IMR-90 (cell line): ENCODE measurements at regions not wholly inside any gene's neighbourhood (a gene's known extent, or its start where the extent isn't known, plus 50 kb on each side); places are given as distances from the start of the nearest gene placed in this dataset.

Experiments
- ATAC-seq: fragments of 200-7000 bp; cut with Tn5 transposase; 2 replicates; pipeline ENCODE4 v1.9.1; 2020; ENCODE audit warnings: low read depth, mild to moderate bottlenecking, moderate library complexity
- BruUV-seq: library from RNA; stranded (reverse); fragments of 400-500 nt; replicated peaks from 2 replicates; lab custom pipeline; 2021; lab: Mats Ljungman, UMichigan
- CTCF ChIA-PET: fragments of 300-600 bp; formaldehyde crosslinking; extraction: SDS; loops from one replicate; lab custom pipeline; 2021; ENCODE audit warnings: antibody characterized with exemption; lab: Yijun Ruan, JAX
- POLR2A ChIA-PET: fragments of 300-600 bp; sonication (Branson Sonifier 250); formaldehyde crosslinking; loops from one replicate; lab custom pipeline; 2022; ENCODE audit warnings: antibody characterized with exemption; ENCODE audit not compliant: unreplicated experiment; lab: Charles Lee
- DNase-seq: peaks from one replicate; pipeline ENCODE4 v3.0.0; 2013
- H2AFZ ChIP-seq: replicated peaks from 2 replicates; pipeline ENCODE3; 2013; ENCODE audit warnings: low read length, mild to moderate bottlenecking; ENCODE audit not compliant: poor library complexity
- H2AK5ac ChIP-seq: 2 replicates; pipeline ENCODE4 v1.6.1; 2013; ENCODE audit warnings: low read depth, low read length, inconsistent platforms
- H2AK9ac ChIP-seq: replicated peaks from 2 replicates; pipeline ENCODE3; 2013; ENCODE audit warnings: mild to moderate bottlenecking, low read depth, low read length, moderate library complexity; ENCODE audit not compliant: poor library complexity
- H2BK120ac ChIP-seq: 2 replicates; pipeline ENCODE4 v1.6.1; 2013; ENCODE audit warnings: low read depth, low read length, inconsistent platforms
- H2BK15ac ChIP-seq: 3 replicates; pipeline ENCODE4 v1.6.1; 2013; ENCODE audit warnings: low read depth, low read length, inconsistent platforms
- H2BK20ac ChIP-seq: 2 replicates; pipeline ENCODE4 v1.6.1; 2013; ENCODE audit warnings: low read depth, mild to moderate bottlenecking, inconsistent platforms, low read length, moderate library complexity
- H2BK5ac ChIP-seq: 2 replicates; pipeline ENCODE4 v1.6.1; 2013; ENCODE audit warnings: mild to moderate bottlenecking, low read depth, low read length, inconsistent platforms; ENCODE audit not compliant: poor library complexity, severe bottlenecking
- H3K14ac ChIP-seq: replicated peaks from 2 replicates; pipeline ENCODE4 v1.6.1; 2013; ENCODE audit warnings: low read depth, low read length, inconsistent platforms
- H3K18ac ChIP-seq: 2 replicates; pipeline ENCODE4 v1.6.1; 2013; ENCODE audit warnings: low read depth, low read length, control low read depth
- H3K23ac ChIP-seq: 2 replicates; pipeline ENCODE4 v1.6.1; 2013; ENCODE audit warnings: low read depth, low read length, inconsistent platforms
- H3K27ac ChIP-seq: 2 replicates; pipeline ENCODE4 v1.5.1; 2013; ENCODE audit warnings: mild to moderate bottlenecking, control low read depth, low read length; ENCODE audit not compliant: insufficient read depth
- H3K27me3 ChIP-seq: 2 replicates; pipeline ENCODE4 v1.6.1; 2013; ENCODE audit warnings: low read length; ENCODE audit not compliant: control insufficient read depth, insufficient read depth
- H3K36me3 ChIP-seq: 2 replicates; pipeline ENCODE4 v1.6.1; 2013; ENCODE audit warnings: low read length, mixed read lengths; ENCODE audit not compliant: control insufficient read depth, insufficient read depth
- H3K4ac ChIP-seq: 2 replicates; pipeline ENCODE4 v1.6.1; 2013; ENCODE audit warnings: low read depth, low read length, inconsistent platforms
- H3K4me1 ChIP-seq: 2 replicates; pipeline ENCODE4 v1.6.1; 2013; ENCODE audit warnings: low read length, mixed read lengths; ENCODE audit not compliant: control insufficient read depth, insufficient read depth
- H3K4me2 ChIP-seq: 2 replicates; pipeline ENCODE4 v1.6.1; 2013; ENCODE audit warnings: low read depth, mild to moderate bottlenecking, control low read depth, low read length, moderate library complexity
- H3K4me3 ChIP-seq: 2 replicates; pipeline ENCODE4 v1.5.1; 2013; ENCODE audit warnings: low read depth, mild to moderate bottlenecking, control low read depth, low read length, moderate library complexity; ENCODE audit not compliant: insufficient read depth
- H3K56ac ChIP-seq: 2 replicates; pipeline ENCODE4 v1.6.1; 2013; ENCODE audit warnings: low read length, inconsistent platforms; ENCODE audit not compliant: insufficient read depth; ENCODE audit errors: extremely low read depth
- H3K79me1 ChIP-seq, 2 experiments: 2 replicates each; pipeline ENCODE4 v1.6.1; 2013; ENCODE audit warnings: low read length in 2 of 2, inconsistent platforms in 1 of 2, low read depth in 1 of 2
- H3K9ac ChIP-seq: 2 replicates; pipeline ENCODE4 v1.6.1; 2013; ENCODE audit warnings: low read depth, low read length, control low read depth
- H3K9me1 ChIP-seq: 2 replicates; pipeline ENCODE4 v1.6.1; 2013; ENCODE audit warnings: low read length, inconsistent platforms; ENCODE audit not compliant: insufficient read depth
- H3K9me3 ChIP-seq: 2 replicates; pipeline ENCODE4 v1.6.1; 2013; ENCODE audit warnings: low read length; ENCODE audit not compliant: control insufficient read depth, insufficient read depth
- H4K20me1 ChIP-seq: 2 replicates; pipeline ENCODE4 v1.6.1; 2013; ENCODE audit warnings: low read length, inconsistent platforms; ENCODE audit not compliant: insufficient read depth
- H4K5ac ChIP-seq: 2 replicates; pipeline ENCODE4 v1.6.1; 2013; ENCODE audit warnings: mild to moderate bottlenecking, low read depth, low read length, control low read depth
- H4K8ac ChIP-seq, 2 experiments: 2 replicates each; pipeline ENCODE4 v1.6.1; 2013; ENCODE audit warnings: low read depth in 2 of 2, low read length in 2 of 2, control low read depth in 1 of 2, inconsistent platforms in 1 of 2
- H4K91ac ChIP-seq: 2 replicates; pipeline ENCODE4 v1.6.1; 2013; ENCODE audit warnings: low read depth, low read length, inconsistent platforms; ENCODE audit not compliant: insufficient read depth
- BHLHE40 ChIP-seq: fragments of 150-350 bp; IDR thresholded peaks from 2 replicates; pipeline ENCODE4 v1.6.1; 2016; ENCODE audit warnings: mild to moderate bottlenecking, low read depth, low read length
- FOS ChIP-seq: fragments of 150-350 bp; IDR thresholded peaks from 2 replicates; pipeline ENCODE4 v1.6.1; 2016; ENCODE audit warnings: low read depth, low read length
- MAFK ChIP-seq: IDR thresholded peaks from 2 replicates; pipeline ENCODE4 v1.6.1; 2012; ENCODE audit warnings: low read depth, low read length, improper control_type of control experiment
- MAZ ChIP-seq: IDR thresholded peaks from 2 replicates; pipeline ENCODE4 v1.6.1; 2012; ENCODE audit warnings: low read depth, mild to moderate bottlenecking, low read length, improper control_type of control experiment, moderate library complexity, borderline replicate concordance
- POLR2A ChIP-seq: IDR thresholded peaks from 2 replicates; pipeline ENCODE4 v1.6.1; 2012; ENCODE audit warnings: mild to moderate bottlenecking, low read depth, low read length
- RCOR1 ChIP-seq: IDR thresholded peaks from 2 replicates; pipeline ENCODE4 v1.6.1; 2012; ENCODE audit warnings: mild to moderate bottlenecking, low read length, improper control_type of control experiment; ENCODE audit not compliant: insufficient replicate concordance
- RFX5 ChIP-seq: IDR thresholded peaks from 2 replicates; pipeline ENCODE4 v1.8.0; 2012; ENCODE audit warnings: low read depth, mild to moderate bottlenecking, low read length, moderate library complexity
- WGBS, 2 experiments: methylation state at CpG; one replicate each; pipeline versions ENCODE4 v1.1.5 to v1.1.7; 2013; ENCODE audit warnings: missing lambda C conversion rate in 2 of 2; ENCODE audit not compliant: insufficient read length in 1 of 2; ENCODE audit errors: extremely low coverage in 2 of 2; 5-methylcytosine and 5-hydroxymethylcytosine counted together
- dilution Hi-C: fragments of 300-500 bp; cut with HindIII; formaldehyde crosslinking; loops from one replicate; pipeline ENCODE4 v1.14.3; 2018; ENCODE audit warnings: low sequenced_read_pairs; ENCODE audit not compliant: unreplicated experiment
- in situ Hi-C: fragments of 300-500 bp; cut with MboI; formaldehyde crosslinking; loops from 3 replicates; pipeline ENCODE4 v1.14.3; 2019; ENCODE audit warnings: low sequenced_read_pairs, inconsistent platforms, mixed read lengths
- intact Hi-C: fragments of 100-400 bp; cut with micrococcal nuclease; formaldehyde crosslinking; loops from 2 replicates; pipeline ENCODE4 v1.10.0; 2022
- TF ChIP-seq, protein P1 (sequence below): fragments of 150-350 bp; IDR thresholded peaks from 2 replicates; pipeline ENCODE4 v1.6.1; 2016; ENCODE audit warnings: low read depth, mild to moderate bottlenecking, low read length, moderate library complexity, borderline replicate concordance
- TF ChIP-seq, protein P2 (sequence below): fragments of 150-350 bp; IDR thresholded peaks from 2 replicates; pipeline ENCODE4 v1.6.1; 2017; ENCODE audit warnings: mild to moderate bottlenecking, antibody characterized with exemption, low read length, low read depth

DNA sequence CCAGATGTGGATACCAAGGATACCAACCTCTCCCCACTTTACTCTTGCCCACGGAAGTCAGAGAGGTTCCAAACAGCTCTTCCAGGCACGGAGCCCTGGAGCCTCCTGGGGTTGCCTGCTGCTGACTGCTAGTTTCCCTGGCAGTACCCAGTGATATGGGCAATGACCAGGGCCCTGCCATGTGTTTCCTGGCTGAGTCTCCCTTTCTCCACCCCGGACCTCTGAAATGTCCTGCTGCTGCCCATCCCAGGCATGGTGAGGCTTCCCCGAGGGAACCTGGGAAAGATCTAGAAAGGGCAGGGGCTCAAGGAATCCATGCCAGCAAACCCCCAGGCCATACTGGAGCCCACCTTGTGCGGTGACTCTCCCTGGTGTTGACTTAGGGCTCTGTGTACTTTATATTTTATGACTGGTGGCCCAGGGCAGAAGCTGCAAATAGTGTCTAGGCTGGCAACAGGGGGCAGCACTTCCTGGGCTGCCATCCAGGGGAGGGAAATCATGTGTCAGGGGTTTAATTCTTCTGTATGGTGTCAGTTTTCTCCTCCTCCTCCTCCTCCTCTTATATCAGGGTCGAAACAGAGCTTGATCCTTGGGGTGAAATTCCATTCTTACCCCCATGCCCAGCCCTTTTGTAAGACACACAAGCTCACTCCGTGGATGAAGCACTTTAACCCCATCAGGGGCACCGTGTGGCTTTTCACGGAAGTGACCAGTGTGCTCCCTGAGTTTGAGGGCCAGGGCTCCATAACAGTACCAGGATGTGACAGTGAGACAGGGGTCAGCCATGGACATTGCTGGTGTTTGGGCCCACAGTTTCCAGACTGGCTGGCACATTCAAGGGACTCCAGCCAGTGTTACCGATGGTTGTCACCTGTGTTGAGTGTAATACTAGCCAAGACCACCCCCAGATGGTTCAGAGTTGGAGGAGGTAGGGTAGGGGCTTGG lies 62.4 kb upstream of the GDF10 start:
- no TSS peak for BruUV-seq
- no peak for ATAC-seq

More for the DNA sequence above, 62.4 kb upstream of the GDF10 start:
- Histone ChIP-seq H2AFZ (no peak overlapping the region), H2AK5ac (no peak overlapping the region), H4K20me1 (no peaks in the 10 kb centered on the region), H3K79me1 (no peaks in the 10 kb centered on the region), H2BK5ac (no peak overlapping the region), H4K5ac (no peak overlapping the region), H2AK9ac (no peak overlapping the region), H3K23ac (no peak overlapping the region), H3K4ac (no peak overlapping the region), H3K9me1 (no peaks in the 10 kb centered on the region), H3K4me1 (no peaks in the 10 kb centered on the region), H3K18ac (no peak overlapping the region), H4K8ac (no peak overlapping the region), H3K4me3 (no peak overlapping the region), H3K36me3 (no peaks in the 10 kb centered on the region), H4K91ac (no peak overlapping the region), H2BK120ac (no peak overlapping the region), H2BK20ac (no peak overlapping the region), H3K56ac (no peak overlapping the region), H3K4me2 (no peak overlapping the region), H3K9ac (no peak overlapping the region), H3K27me3 (peaks cover 26% of the 10 kb centered on the region), H3K9me3 (no peaks in the 10 kb centered on the region), H2BK15ac (no peak overlapping the region), H3K14ac (no peak overlapping the region), H3K27ac (no peak overlapping the region)
- no peak for TF ChIP-seq FOS
- no peak for TF ChIP-seq RCOR1
- no peak for TF ChIP-seq BHLHE40
- no peak for TF ChIP-seq RFX5
- no peak for TF ChIP-seq MAZ
- no peak for TF ChIP-seq POLR2A
- no peak for TF ChIP-seq MAFK
- TF ChIP-seq, protein P1, sequence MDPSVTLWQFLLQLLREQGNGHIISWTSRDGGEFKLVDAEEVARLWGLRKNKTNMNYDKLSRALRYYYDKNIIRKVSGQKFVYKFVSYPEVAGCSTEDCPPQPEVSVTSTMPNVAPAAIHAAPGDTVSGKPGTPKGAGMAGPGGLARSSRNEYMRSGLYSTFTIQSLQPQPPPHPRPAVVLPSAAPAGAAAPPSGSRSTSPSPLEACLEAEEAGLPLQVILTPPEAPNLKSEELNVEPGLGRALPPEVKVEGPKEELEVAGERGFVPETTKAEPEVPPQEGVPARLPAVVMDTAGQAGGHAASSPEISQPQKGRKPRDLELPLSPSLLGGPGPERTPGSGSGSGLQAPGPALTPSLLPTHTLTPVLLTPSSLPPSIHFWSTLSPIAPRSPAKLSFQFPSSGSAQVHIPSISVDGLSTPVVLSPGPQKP, result no peak
- TF ChIP-seq, protein P2, sequence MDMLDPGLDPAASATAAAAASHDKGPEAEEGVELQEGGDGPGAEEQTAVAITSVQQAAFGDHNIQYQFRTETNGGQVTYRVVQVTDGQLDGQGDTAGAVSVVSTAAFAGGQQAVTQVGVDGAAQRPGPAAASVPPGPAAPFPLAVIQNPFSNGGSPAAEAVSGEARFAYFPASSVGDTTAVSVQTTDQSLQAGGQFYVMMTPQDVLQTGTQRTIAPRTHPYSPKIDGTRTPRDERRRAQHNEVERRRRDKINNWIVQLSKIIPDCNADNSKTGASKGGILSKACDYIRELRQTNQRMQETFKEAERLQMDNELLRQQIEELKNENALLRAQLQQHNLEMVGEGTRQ, result no peak
- in situ Hi-C loops (no loop called here), dilution Hi-C loops (no loop called here), intact Hi-C loops (no loop called here)
- no CpG with 5 or more reads among the region's 10 CpGs for WGBS, 2 experiments
- CTCF ChIA-PET, result no interaction called here
- POLR2A ChIA-PET, result no interaction called here
- DNase-seq, result no peak
